WERI-Rb-1 (cell line): ENCODE measurements at regions not wholly inside any gene's neighbourhood (a gene's known extent, or its start where the extent isn't known, plus 50 kb on each side); places are given as distances from the start of the nearest gene placed in this dataset.

ENCODE experiments used
- DNase-seq: peaks from one replicate; pipeline ENCODE4 v3.0.0-alpha.2; 2020
- H3K27ac ChIP-seq: fragments of 250-450 bp; sonication (Bioruptor Pico); 2 replicates; pipeline ENCODE4 v1.5.1; 2020; ENCODE audit warnings: mild to moderate bottlenecking, moderate library complexity
- H3K27me3 ChIP-seq: fragments of 250-450 bp; sonication (Bioruptor Pico); 2 replicates; pipeline ENCODE4 v1.5.1; 2021; ENCODE audit warnings: mild to moderate bottlenecking, low read depth, moderate library complexity; ENCODE audit not compliant: insufficient read depth, severe bottlenecking
- H3K36me3 ChIP-seq: fragments of 250-450 bp; sonication (Bioruptor Pico); 2 replicates; pipeline ENCODE4 v1.5.1; 2020; ENCODE audit warnings: mild to moderate bottlenecking, moderate library complexity
- H3K4me3 ChIP-seq: 2 replicates; pipeline ENCODE4 v1.5.1; 2011; ENCODE audit warnings: low read depth, mild to moderate bottlenecking, control low read depth, low read length
- H3K9me3 ChIP-seq: fragments of 250-450 bp; sonication (Bioruptor Pico); 2 replicates; pipeline ENCODE4 v1.5.1; 2021; ENCODE audit warnings: mild to moderate bottlenecking, moderate library complexity; ENCODE audit not compliant: severe bottlenecking
- CTCF ChIP-seq: IDR thresholded peaks from 2 replicates; pipeline ENCODE4 v1.5.1; 2011; ENCODE audit warnings: low read depth, mild to moderate bottlenecking, control low read depth, inconsistent platforms, low read length

DNA sequence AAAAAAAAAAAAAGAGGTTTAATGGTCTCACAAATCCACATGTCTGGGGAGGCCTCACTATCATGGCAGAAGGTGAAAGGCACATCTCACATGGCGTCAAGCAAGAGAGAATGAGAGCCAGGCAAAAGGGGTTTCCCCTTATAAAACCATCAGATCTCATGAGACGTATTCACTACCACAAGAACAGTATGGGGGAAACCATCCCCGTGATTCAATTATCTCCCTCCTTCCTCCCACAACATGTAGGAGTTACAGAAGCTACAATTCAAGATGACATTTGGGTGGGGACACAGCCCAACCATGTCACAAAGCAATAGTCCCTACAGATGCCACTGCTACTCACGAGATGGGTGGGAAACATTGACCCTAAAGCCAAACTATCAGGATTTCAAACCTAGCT, 392.7 kb upstream of the ID2 start:
- no peak overlapping the region for H3K4me3 ChIP-seq
- H3K36me3 ChIP-seq: no peaks in the 10 kb centered on the region
- DNase-seq: no peak
- no peak overlapping the region for H3K27ac ChIP-seq
- no peaks in the 10 kb centered on the region for H3K27me3 ChIP-seq
- TF ChIP-seq CTCF: no peak
- H3K9me3 ChIP-seq: no peaks in the 10 kb centered on the region

DNA sequence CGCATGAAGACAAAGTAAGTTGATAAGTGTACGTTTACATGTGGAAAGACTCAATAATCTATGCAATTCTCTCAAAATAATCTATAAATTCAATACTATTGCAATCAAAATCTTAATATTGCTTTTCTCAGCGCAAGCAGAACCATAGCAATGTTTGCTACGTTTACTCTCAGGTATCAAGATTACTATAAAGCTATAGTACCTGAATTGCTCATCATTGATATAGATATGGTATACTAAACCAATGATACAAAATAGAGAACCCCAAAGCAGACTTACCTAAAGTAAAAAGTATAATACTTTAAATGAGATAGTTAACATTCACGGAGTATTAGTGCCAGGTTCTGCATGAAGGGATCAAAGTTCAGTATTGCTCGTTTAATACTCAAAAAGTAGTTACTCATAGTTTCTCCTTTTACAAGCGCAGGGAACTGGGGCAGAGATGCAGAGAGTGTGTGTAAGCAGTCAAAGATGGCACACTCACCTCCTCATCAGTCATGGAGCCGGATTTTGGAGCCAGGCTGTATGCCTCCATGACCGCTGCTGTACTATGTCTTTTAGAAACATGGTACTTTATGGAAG, 391.0 kb upstream of the ID2 start:
- no peak overlapping the region for H3K27ac ChIP-seq
- no peak for TF ChIP-seq CTCF
- H3K36me3 ChIP-seq: no peaks in the 10 kb centered on the region
- H3K27me3 ChIP-seq: no peaks in the 10 kb centered on the region
- DNase-seq: no peak
- no peak overlapping the region for H3K4me3 ChIP-seq
- no peaks in the 10 kb centered on the region for H3K9me3 ChIP-seq

DNA sequence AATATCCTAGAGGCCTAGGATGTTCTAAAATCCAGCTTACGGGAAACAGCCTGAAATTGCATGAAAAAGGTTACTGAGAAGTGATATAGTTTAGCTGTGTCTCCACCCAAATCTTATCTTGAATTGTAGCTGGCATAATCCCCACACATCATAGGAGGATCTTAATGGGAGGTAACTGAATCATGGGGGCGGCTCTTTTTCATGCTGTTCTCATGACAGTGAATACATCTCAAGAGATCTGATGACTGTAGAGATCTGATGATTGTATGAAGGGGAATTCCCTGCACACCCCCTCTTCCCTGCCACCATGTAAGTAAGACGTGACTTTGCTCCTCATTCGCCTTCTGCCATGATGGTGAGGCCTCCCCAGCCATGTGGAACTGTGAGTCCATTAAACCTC, 385.6 kb upstream of the ID2 start:
- no peak overlapping the region for H3K27ac ChIP-seq
- no peaks in the 10 kb centered on the region for H3K9me3 ChIP-seq
- no peak overlapping the region for H3K4me3 ChIP-seq
- no peaks in the 10 kb centered on the region for H3K36me3 ChIP-seq
- DNase-seq: no peak
- no peaks in the 10 kb centered on the region for H3K27me3 ChIP-seq
- no peak for TF ChIP-seq CTCF

DNA sequence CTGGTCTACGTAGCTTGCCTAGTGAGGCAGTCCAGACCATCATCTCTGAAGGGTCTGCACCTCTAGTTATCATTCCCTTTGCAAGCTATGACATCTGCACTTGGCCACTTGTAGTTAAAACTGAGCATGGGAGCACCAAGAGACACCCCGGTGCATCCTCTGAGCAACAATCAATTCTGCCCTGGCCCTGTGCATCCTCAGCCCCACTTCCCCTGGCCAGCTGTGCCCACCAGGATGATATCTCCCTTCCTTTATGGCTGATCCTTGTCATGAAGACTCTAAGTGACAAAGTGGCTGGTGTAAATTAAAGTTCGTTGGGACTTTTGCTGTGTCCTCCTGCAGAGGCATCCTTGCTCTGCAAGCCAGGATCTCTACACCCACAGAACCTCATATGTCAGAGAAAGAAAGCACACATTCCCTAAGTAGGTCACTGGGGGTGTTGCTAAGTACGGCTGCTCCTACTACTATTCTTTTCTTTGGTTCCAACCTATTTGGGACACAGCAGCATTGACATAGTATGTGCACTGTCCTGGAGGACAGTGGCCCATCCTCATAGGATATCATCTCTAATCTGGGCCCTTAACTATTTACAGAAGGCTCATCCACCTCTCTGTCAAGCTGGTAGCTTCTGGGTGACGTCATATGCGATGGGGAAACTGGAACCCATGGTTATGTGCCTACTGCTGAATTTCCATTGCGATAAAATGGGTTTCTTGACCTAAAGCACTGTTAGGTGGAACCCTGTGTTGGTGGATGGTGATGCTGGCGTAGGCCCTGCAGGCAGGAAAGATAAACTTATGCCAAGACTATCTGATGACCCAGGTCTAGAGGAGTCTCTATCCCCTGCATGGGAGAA, 384.3 kb upstream of the ID2 start:
- TF ChIP-seq CTCF: no peak
- H3K27me3 ChIP-seq: no peaks in the 10 kb centered on the region
- H3K9me3 ChIP-seq: no peaks in the 10 kb centered on the region
- H3K36me3 ChIP-seq: no peaks in the 10 kb centered on the region
- DNase-seq: no peak
- no peak overlapping the region for H3K4me3 ChIP-seq
- no peak overlapping the region for H3K27ac ChIP-seq

- Histone ChIP-seq H3K27ac (no peak overlapping the region), H3K27me3 (no peaks in the 10 kb centered on the region), H3K9me3 (no peaks in the 10 kb centered on the region), H3K4me3 (no peak overlapping the region), H3K36me3 (no peaks in the 10 kb centered on the region)
- no peak for DNase-seq
- TF ChIP-seq CTCF: no peak
These were observed 383.1 kb upstream of the ID2 start for GRCh38 chr2:8298783-8299182.

GRCh38 chr2:8300216-8300615, 381.6 kb upstream of the ID2 start:
- TF ChIP-seq CTCF: no peak

More at GRCh38 chr2:8300216-8300615, 381.6 kb upstream of the ID2 start:
- Histone ChIP-seq H3K27me3 (no peaks in the 10 kb centered on the region), H3K4me3 (no peak overlapping the region), H3K27ac (no peak overlapping the region), H3K36me3 (no peaks in the 10 kb centered on the region), H3K9me3 (no peaks in the 10 kb centered on the region)
- DNase-seq: no peak
